ENCODE measurements at regions not wholly inside any gene's neighbourhood (a gene's known extent, or its start where the extent isn't known, plus 50 kb on each side); places are given as distances from the start of the nearest gene placed in this dataset.

DNA sequence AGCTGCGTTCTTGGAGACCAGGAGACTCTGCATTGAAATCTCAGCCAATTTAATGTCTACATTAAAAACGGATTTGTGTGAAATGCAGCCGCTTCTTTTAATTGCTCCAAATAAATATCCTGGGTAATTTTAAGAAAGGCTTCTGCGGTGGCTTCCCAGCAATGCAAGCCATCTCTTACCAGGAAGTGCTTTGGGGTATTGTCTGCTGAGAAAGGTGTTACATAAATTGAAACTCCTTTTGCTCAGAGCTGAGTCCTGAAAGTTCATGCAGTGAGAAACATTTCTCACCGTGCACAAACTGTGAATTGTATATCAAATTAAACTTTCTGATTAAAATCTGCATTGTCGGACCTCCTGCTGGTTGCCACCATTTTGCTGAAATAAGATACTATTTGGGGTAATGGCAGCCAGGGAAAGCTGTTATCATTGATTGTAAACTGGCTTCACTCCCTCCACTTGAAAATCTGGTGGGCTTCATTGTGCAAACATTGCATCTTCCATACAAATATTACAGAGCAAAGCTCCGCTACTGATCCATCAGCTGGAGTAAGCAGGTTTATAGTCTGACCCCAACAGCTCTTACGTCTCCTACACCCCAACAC is 59.5 kb downstream of the ZIC5 start:
- TF ChIP-seq, protein P1, sequence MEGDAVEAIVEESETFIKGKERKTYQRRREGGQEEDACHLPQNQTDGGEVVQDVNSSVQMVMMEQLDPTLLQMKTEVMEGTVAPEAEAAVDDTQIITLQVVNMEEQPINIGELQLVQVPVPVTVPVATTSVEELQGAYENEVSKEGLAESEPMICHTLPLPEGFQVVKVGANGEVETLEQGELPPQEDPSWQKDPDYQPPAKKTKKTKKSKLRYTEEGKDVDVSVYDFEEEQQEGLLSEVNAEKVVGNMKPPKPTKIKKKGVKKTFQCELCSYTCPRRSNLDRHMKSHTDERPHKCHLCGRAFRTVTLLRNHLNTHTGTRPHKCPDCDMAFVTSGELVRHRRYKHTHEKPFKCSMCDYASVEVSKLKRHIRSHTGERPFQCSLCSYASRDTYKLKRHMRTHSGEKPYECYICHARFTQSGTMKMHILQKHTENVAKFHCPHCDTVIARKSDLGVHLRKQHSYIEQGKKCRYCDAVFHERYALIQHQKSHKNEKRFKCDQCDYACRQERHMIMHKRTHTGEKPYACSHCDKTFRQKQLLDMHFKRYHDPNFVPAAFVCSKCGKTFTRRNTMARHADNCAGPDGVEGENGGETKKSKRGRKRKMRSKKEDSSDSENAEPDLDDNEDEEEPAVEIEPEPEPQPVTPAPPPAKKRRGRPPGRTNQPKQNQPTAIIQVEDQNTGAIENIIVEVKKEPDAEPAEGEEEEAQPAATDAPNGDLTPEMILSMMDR (conservative IDR thresholded peaks at IDR 0.05): no peak
- no peak for DNase-seq (ENCODE audit: low read depth, low spot score)
- Mint-ChIP-seq H3K4me3 (no peak overlapping the region), H3K9me3 (peaks cover 3% of the 10 kb centered on the region), H3K4me1 (no peaks in the 10 kb centered on the region), H3K27me3 (ENCODE audit: low read depth) (peaks cover 48% of the 10 kb centered on the region), H3K36me3 (ENCODE audit: low read depth) (no peaks in the 10 kb centered on the region), H3K27ac (ENCODE audit: unreplicated experiment) (no peak overlapping the region)

DNA sequence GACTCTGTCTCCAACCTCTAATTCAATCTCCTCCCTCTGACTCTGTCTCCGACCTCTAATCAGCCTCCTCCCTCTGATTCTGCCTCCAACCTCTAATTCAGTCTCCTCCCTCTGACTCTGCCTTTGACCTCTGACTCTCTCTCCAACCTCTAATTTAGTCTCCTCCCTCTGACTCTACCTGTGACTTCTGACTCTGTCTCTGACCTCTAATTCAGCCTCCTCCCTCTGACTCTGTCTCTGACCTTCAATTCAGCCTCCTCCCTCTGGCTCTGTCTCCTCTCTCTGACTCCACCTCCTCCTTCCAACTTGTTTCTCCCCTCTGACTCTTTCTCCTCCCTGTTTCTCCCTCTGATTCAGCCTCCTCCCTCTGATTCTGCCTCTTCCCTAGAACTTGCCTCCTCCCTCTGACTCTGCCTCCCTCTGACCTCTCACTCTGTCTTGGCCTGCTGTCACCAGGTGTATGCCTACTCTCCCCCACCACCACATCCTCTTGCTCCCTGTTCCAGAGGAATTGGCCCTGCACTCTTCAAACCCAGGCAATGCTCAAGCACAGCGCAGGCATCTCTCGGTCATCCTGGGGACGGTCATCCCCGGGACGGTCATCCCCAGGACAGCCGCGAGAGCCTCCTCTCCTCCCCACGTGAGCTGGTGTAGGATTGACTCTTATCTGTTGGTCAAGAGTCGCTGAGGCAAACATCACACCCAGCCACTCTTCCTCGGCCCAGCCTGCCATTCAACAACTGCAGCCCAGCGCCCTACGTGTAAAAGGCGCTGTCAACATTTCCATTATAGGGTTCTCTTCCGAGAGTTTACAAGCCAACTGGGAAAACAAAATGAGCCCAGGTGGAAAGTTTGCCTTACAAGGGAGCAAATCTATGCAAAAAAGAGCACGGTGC is 60.2 kb downstream of the ZIC5 start:
- TF ChIP-seq, protein P1 (conservative IDR thresholded peaks at IDR 0.05): no peak
- Mint-ChIP-seq H3K27me3 (ENCODE audit: low read depth) (peaks cover 45% of the 10 kb centered on the region), H3K9me3 (peaks cover under 1% of the 10 kb centered on the region), H3K27ac (ENCODE audit: unreplicated experiment) (no peak overlapping the region), H3K4me3 (no peak overlapping the region), H3K4me1 (no peaks in the 10 kb centered on the region), H3K36me3 (ENCODE audit: low read depth) (no peaks in the 10 kb centered on the region)
- no peak for DNase-seq (ENCODE audit: low read depth, low spot score)

DNA sequence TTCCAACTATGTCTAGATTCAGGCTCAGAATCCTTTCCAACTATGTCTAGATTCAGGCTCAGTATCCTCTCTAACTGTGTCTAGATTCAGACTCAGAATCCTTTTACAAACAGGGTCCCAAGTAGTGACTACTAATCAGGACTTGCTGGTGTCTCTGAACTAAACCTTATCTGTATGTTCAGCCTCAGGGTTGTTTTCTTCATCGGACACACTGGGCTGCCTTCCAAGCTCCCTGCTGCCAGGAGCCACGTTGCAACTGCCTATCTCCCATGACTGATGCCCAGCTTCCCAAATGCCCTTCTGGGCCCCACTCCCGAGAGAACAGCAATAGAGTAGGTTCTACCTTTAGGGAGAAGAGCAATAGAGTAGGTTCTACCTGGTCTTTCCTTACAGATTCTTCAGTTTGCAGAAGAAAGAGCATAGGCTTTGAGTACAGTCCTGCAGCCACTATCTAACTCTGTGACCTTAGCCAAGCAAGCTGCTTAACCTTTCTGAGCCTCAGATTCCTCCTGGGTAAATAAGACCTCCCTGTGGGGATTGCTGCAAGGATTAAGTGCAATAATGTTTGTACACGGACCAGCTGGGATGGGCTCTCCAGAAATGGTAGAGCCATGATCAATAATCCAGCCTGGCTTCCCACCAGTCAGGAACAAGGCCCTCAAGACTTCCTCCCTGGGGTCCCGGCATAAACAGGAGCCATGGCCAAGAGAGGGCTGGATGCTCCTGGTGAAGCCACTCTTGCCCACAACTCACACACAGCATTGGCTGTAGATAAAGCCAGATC is 61.5 kb downstream of the ZIC5 start:
- no peaks in the 10 kb centered on the region for H3K9me3 Mint-ChIP-seq
- H3K36me3 Mint-ChIP-seq (ENCODE audit: low read depth): no peaks in the 10 kb centered on the region
- peaks cover 8% of the 10 kb centered on the region for H3K4me1 Mint-ChIP-seq
- no peak for DNase-seq (ENCODE audit: low read depth, low spot score)
- TF ChIP-seq, protein P1 (conservative IDR thresholded peaks at IDR 0.05): no peak
- H3K27ac Mint-ChIP-seq (ENCODE audit: unreplicated experiment): no peak overlapping the region
- H3K4me3 Mint-ChIP-seq: no peak overlapping the region
- H3K27me3 Mint-ChIP-seq (ENCODE audit: low read depth): peaks cover 44% of the 10 kb centered on the region

DNA sequence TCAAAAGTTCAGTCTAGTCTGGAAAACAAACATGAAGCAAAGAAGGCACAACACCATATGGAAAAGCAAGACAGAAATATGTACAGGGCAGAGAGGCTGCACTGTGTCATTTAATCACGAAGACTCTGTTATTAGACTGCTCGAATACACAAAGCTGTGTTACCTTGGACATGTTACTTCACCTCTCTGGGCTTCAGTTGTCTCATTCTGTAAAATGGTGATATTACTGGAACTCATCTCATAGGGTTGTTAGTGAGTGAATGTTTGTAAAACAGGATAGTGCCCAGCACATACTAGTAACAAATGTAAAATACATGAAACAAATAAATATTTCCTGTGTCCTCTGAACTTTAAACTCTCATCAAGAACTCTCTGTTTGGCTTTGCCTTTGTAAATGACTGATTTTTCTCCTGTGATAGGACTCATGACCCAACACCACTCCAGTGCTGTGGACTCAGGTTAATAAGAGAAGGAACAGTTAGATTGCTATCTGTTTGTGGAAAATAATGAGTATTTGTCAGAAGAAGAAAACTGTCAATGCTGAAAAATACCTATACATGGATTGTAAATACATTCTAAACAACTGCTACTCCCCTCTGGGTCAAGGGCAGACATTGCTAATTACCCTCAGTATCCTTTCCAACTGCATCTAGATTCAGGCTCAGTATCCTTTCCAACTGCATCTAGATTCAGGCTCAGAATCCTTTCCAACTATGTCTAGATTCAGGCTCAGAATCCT is 62.3 kb downstream of the ZIC5 start:
- Mint-ChIP-seq H3K27me3 (ENCODE audit: low read depth) (peaks cover 41% of the 10 kb centered on the region), H3K27ac (ENCODE audit: unreplicated experiment) (no peak overlapping the region), H3K4me1 (peaks cover 16% of the 10 kb centered on the region), H3K9me3 (no peaks in the 10 kb centered on the region), H3K36me3 (ENCODE audit: low read depth) (no peaks in the 10 kb centered on the region), H3K4me3 (no peak overlapping the region)
- no peak for DNase-seq (ENCODE audit: low read depth, low spot score)
- TF ChIP-seq, protein P1 (conservative IDR thresholded peaks at IDR 0.05): no peak
